ENCODE measurements at regions not wholly inside any gene's neighbourhood (a gene's known extent, or its start where the extent isn't known, plus 50 kb on each side); places are given as distances from the start of the nearest gene placed in this dataset.

GRCh38 chr12:85657251-85657650 lies 179.0 kb downstream of the RASSF9 start:
- ATAC-seq (no peak), FAIRE-seq (no peak)

GRCh38 chr12:85657836-85658630 lies 178.2 kb downstream of the RASSF9 start:
- FAIRE-seq (no peak), ATAC-seq (no peak), DNase-seq (ENCODE audit: low read depth in 1 of 2, low spot score in 1 of 2) (no peak)
- TF ChIP-seq TP53 (CRISPR knock-in tag; IDR thresholded peaks at IDR 0.05) = no peak
- TF ChIP-seq HEYL (CRISPR knock-in tag; IDR thresholded peaks at IDR 0.05) = no peak
- no peak for TF ChIP-seq CHD2 (IDR thresholded peaks at IDR 0.05; ENCODE audit: low read length, partially characterized antibody)
- no peak for TF ChIP-seq RCOR1 (IDR thresholded peaks at IDR 0.05; ENCODE audit: low read depth, low read length)
- no peak for TF ChIP-seq HOXB5 (CRISPR knock-in tag; IDR thresholded peaks at IDR 0.05)
- TF ChIP-seq JUN (IDR thresholded peaks at IDR 0.05) = no peak
- TF ChIP-seq ELK1 (IDR thresholded peaks at IDR 0.05; ENCODE audit: low read depth, low read length) = no peak
- TF ChIP-seq RAD21 (conservative IDR thresholded peaks at IDR 0.05 in 1 of 2, IDR thresholded peaks at IDR 0.05 in 1 of 2) = no peak
- no peak for TF ChIP-seq SMC3 (IDR thresholded peaks at IDR 0.05)
- no peak for TF ChIP-seq NFE2L2 (conservative IDR thresholded peaks at IDR 0.05; ENCODE audit: low read length)
- no peak for TF ChIP-seq ZC3H11A (IDR thresholded peaks at IDR 0.05)
- no peak for TF ChIP-seq KDM1A (IDR thresholded peaks at IDR 0.05; ENCODE audit: low read depth)
- TF ChIP-seq FOXS1 (CRISPR knock-in tag; IDR thresholded peaks at IDR 0.05) = no peak
- TF ChIP-seq ZNF302 (CRISPR knock-in tag; IDR thresholded peaks at IDR 0.05) = no peak
- no peak overlapping the region for H3K4me3 ChIP-seq
- no peaks in the 10 kb centered on the region for H3K4me1 ChIP-seq
- CTCF ChIA-PET = interaction anchor here (1.3 kb wide), 1 partner anchor 21 kb away, joined by 3 read pairs; no protein-coding TSS in a partner anchor
- WGBS (ENCODE audit: missing lambda C conversion rate) = 48% methylated on average over 2 of the region's 2 CpGs
- POLR2A ChIA-PET = no interaction called here
- H3K9me3 ChIP-seq = peaks cover 4% of the 10 kb centered on the region; the same call in 1 of the 3 replicates
- no peak overlapping the region for H3K27ac ChIP-seq
- H3K4me2 ChIP-seq = no peak overlapping the region

More at GRCh38 chr12:85657251-85657650, 179.0 kb downstream of the RASSF9 start:
- DNase-seq (ENCODE audit: low read depth in 1 of 2, low spot score in 1 of 2) = no peak
- Histone ChIP-seq H3K4me2 (no peak overlapping the region), H3K4me3 (no peak overlapping the region), H3K9me3 (peaks cover 4% of the 10 kb centered on the region; the same call in 1 of the 3 replicates), H3K27ac (no peak overlapping the region), H3K4me1 (no peaks in the 10 kb centered on the region)
- ChIA-PET POLR2A (no interaction called here), CTCF (no interaction called here)
- TF ChIP-seq ZNF302 (CRISPR knock-in tag; IDR thresholded peaks at IDR 0.05) (no peak), NFE2L2 (conservative IDR thresholded peaks at IDR 0.05; ENCODE audit: low read length) (no peak), ZC3H11A (IDR thresholded peaks at IDR 0.05) (no peak), SMC3 (IDR thresholded peaks at IDR 0.05) (no peak), BCL3 (IDR thresholded peaks at IDR 0.05) (no peak), FOSL2 (IDR thresholded peaks at IDR 0.05) (no peak), FOSL2 (CRISPR knock-in tag; IDR thresholded peaks at IDR 0.05) (no peak), KDM1A (IDR thresholded peaks at IDR 0.05; ENCODE audit: low read depth) (no peak), RAD21 (conservative IDR thresholded peaks at IDR 0.05 in 1 of 2, IDR thresholded peaks at IDR 0.05 in 1 of 2) (no peak), EP300 (IDR thresholded peaks at IDR 0.05) (no peak), POLR2A (IDR thresholded peaks at IDR 0.05; ENCODE audit: low read length) (no peak), CEBPB (IDR thresholded peaks at IDR 0.05) (no peak), E2F6 (IDR thresholded peaks at IDR 0.05; ENCODE audit: borderline replicate concordance, low read depth) (no peak)
- TF ChIP-seq, protein P1, sequence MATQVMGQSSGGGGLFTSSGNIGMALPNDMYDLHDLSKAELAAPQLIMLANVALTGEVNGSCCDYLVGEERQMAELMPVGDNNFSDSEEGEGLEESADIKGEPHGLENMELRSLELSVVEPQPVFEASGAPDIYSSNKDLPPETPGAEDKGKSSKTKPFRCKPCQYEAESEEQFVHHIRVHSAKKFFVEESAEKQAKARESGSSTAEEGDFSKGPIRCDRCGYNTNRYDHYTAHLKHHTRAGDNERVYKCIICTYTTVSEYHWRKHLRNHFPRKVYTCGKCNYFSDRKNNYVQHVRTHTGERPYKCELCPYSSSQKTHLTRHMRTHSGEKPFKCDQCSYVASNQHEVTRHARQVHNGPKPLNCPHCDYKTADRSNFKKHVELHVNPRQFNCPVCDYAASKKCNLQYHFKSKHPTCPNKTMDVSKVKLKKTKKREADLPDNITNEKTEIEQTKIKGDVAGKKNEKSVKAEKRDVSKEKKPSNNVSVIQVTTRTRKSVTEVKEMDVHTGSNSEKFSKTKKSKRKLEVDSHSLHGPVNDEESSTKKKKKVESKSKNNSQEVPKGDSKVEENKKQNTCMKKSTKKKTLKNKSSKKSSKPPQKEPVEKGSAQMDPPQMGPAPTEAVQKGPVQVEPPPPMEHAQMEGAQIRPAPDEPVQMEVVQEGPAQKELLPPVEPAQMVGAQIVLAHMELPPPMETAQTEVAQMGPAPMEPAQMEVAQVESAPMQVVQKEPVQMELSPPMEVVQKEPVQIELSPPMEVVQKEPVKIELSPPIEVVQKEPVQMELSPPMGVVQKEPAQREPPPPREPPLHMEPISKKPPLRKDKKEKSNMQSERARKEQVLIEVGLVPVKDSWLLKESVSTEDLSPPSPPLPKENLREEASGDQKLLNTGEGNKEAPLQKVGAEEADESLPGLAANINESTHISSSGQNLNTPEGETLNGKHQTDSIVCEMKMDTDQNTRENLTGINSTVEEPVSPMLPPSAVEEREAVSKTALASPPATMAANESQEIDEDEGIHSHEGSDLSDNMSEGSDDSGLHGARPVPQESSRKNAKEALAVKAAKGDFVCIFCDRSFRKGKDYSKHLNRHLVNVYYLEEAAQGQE (IDR thresholded peaks at IDR 0.05) = no peak
- TF ChIP-seq, protein P2, sequence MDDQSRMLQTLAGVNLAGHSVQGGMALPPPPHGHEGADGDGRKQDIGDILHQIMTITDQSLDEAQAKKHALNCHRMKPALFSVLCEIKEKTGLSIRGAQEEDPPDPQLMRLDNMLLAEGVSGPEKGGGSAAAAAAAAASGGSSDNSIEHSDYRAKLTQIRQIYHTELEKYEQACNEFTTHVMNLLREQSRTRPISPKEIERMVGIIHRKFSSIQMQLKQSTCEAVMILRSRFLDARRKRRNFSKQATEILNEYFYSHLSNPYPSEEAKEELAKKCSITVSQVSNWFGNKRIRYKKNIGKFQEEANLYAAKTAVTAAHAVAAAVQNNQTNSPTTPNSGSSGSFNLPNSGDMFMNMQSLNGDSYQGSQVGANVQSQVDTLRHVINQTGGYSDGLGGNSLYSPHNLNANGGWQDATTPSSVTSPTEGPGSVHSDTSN (IDR thresholded peaks at IDR 0.05) = no peak
- WGBS (ENCODE audit: missing lambda C conversion rate) = 65% methylated on average over 2 of the region's 2 CpGs
